Mucosa of descending colon (tissue), 3 donors: ENCODE measurements at regions not wholly inside any gene's neighbourhood (a gene's known extent, or its start where the extent isn't known, plus 50 kb on each side); places are given as distances from the start of the nearest gene placed in this dataset.

Source experiments
- ATAC-seq: fragments of 200-7000 bp; cut with Tn5 transposase; one replicate; pipeline ENCODE4 v1.9.1; 2020; ENCODE audit warnings: mild to moderate bottlenecking, moderate library complexity
- DNase-seq, 3 donors: peaks; one replicate each; pipeline ENCODE4 v3.0.0-alpha.2; 2020
- H3K36me3 ChIP-seq: fragments of 200-600 bp; one replicate; pipeline ENCODE4 v1.8.0; 2021; ENCODE audit warnings: low read depth, mild to moderate bottlenecking
- H3K4me1 ChIP-seq: fragments of 200-600 bp; one replicate; pipeline ENCODE4 v1.8.0; 2021; ENCODE audit warnings: low read depth, mild to moderate bottlenecking
- H3K4me3 ChIP-seq: fragments of 200-600 bp; one replicate; pipeline ENCODE4 v1.8.0; 2021; ENCODE audit warnings: mild to moderate bottlenecking
- H3K9me3 ChIP-seq: fragments of 200-600 bp; one replicate; pipeline ENCODE4 v1.8.0; 2021; ENCODE audit warnings: mild to moderate bottlenecking
- intact Hi-C, 2 donors: fragments of 100-400 bp; cut with DNase I in 1 of 2; cut with micrococcal nuclease in 1 of 2; formaldehyde crosslinking; loops; one replicate each; pipeline versions ENCODE4 v1.11.0 to v1.11.1; 2022; cut with DNase I, micrococcal nuclease
- TF ChIP-seq, protein P1 (sequence below): fragments of 200-600 bp; IDR thresholded peaks from one replicate; pipeline ENCODE4 v1.8.0; 2022; ENCODE audit warnings: antibody characterized with exemption, mild to moderate bottlenecking
- donor health status: DM: no; HTN: no; CAD: no; lungs with moderate emphysema.
- donor health status: DM: no; HTN: no; CAD: no.
- donor health status: DM: no; HTN: yes; CAD: no.

DNA sequence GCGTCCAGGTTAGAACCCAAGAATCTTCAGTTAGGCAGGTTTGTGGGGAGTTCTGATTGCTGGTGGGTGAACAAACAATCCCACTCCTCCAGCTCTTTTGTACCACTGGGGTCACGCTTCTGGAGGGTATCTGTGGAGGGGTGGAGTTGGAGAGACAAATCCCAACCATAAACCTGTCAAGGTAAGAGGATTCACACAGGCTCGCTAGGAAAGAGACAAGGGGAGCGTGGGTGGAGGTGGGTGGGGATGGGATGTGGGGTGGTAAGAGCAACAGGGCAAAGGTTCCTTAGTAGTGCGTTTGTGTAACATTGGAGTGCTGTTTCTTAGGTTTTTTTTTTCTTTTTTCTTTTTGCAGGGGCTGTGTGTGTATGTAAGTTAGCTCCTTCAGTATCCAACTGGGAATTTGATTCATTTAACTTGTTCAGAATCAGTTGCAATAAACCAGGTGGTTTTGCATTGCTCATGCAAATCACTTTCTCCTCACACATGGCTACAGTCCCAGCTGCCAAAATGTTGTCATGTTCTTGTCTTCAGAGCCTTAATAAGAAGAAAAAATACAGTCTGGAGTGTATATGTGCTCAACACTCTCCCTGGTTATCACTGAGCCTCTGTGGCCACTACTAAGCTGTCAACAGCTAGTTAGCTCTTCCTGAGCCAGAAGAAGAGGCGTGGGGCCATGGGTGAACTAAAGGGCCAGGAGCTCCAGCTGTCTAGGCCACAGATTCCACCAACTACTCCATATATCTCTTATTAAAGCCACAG is 164.0 kb upstream of the RAD23B start:
- Histone ChIP-seq H3K36me3 (no peaks in the 10 kb centered on the region), H3K4me3 (no peak overlapping the region), H3K4me1 (no peaks in the 10 kb centered on the region), H3K9me3 (no peaks in the 10 kb centered on the region)
- intact Hi-C loops = no loop called here
- TF ChIP-seq, protein P1, sequence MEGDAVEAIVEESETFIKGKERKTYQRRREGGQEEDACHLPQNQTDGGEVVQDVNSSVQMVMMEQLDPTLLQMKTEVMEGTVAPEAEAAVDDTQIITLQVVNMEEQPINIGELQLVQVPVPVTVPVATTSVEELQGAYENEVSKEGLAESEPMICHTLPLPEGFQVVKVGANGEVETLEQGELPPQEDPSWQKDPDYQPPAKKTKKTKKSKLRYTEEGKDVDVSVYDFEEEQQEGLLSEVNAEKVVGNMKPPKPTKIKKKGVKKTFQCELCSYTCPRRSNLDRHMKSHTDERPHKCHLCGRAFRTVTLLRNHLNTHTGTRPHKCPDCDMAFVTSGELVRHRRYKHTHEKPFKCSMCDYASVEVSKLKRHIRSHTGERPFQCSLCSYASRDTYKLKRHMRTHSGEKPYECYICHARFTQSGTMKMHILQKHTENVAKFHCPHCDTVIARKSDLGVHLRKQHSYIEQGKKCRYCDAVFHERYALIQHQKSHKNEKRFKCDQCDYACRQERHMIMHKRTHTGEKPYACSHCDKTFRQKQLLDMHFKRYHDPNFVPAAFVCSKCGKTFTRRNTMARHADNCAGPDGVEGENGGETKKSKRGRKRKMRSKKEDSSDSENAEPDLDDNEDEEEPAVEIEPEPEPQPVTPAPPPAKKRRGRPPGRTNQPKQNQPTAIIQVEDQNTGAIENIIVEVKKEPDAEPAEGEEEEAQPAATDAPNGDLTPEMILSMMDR = no peak
- no peak for DNase-seq
- peak; percentile 26 for ATAC-seq

DNA sequence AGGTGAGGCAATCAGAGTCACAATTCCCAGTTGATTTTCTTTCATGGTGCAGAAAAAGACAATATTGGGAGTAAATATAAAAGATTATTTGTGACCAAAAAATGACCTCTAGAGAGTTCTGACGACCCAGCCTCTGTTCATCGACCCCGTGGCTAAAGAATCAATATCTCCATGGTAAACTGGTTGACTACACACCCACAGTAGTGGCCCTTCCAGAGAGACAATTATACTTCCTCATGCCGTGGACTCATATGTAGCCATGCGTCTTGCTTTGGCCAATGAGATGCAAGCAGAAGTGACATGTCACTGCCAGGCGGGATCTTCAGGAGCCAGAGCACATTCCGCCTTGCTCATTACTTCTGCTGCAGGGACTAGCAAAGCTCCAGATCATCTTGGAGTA is 163.3 kb upstream of the RAD23B start:
- Histone ChIP-seq H3K4me3 (no peak overlapping the region), H3K9me3 (no peaks in the 10 kb centered on the region), H3K36me3 (no peaks in the 10 kb centered on the region), H3K4me1 (no peaks in the 10 kb centered on the region)
- DNase-seq (no peak), ATAC-seq (no peak)
- intact Hi-C loops = no loop called here
- TF ChIP-seq, protein P1 = no peak

DNA sequence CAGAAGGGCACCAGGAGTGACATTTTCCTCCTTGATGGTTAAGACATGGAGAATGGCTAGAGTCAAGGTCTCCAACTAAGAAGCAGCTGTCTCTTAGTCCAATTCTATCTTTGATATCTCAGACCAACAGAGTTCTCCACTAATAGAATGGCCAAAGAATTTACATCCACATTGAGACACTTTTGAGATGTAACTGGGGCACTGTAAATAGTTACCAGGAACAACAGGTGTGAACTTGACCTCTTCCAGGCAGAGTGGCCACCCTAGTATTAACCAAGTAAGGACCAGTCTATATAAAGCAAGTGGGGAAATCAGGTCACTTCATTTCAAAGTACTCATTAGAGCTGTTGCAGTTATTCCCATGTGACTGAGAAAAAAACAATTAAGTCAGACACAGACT is 159.7 kb upstream of the RAD23B start:
- DNase-seq (no peak), ATAC-seq (no peak)
- TF ChIP-seq, protein P1 = no peak
- no peaks in the 10 kb centered on the region for H3K9me3 ChIP-seq
- no peaks in the 10 kb centered on the region for H3K4me1 ChIP-seq
- no peak overlapping the region for H3K4me3 ChIP-seq
- no peaks in the 10 kb centered on the region for H3K36me3 ChIP-seq
- intact Hi-C loops = no loop called here

DNA sequence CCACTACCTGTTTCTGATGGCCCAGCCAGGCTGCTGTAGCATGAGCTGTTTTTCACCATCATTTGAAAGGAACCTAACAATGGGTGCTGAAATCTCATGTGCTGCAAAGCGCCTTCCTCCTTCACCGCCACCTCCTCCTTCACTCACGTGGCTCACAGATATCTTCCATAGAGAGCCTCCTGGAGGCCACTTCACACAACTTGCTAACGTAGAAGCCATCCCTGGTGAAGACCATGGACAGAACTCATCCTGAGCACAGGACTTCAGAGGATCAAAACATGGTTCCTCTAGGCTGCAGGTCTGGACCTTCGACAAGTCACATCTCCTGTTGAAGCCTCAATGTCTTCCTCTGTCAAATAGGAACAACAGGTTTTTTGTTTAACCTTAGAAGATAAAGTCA is 155.5 kb upstream of the RAD23B start:
- no peak for DNase-seq
- TF ChIP-seq, protein P1 = no peak
- H3K9me3 ChIP-seq = no peaks in the 10 kb centered on the region
- H3K36me3 ChIP-seq = no peaks in the 10 kb centered on the region
- no peak for ATAC-seq
- intact Hi-C loops = no loop called here
- no peaks in the 10 kb centered on the region for H3K4me1 ChIP-seq
- H3K4me3 ChIP-seq = no peak overlapping the region

DNA sequence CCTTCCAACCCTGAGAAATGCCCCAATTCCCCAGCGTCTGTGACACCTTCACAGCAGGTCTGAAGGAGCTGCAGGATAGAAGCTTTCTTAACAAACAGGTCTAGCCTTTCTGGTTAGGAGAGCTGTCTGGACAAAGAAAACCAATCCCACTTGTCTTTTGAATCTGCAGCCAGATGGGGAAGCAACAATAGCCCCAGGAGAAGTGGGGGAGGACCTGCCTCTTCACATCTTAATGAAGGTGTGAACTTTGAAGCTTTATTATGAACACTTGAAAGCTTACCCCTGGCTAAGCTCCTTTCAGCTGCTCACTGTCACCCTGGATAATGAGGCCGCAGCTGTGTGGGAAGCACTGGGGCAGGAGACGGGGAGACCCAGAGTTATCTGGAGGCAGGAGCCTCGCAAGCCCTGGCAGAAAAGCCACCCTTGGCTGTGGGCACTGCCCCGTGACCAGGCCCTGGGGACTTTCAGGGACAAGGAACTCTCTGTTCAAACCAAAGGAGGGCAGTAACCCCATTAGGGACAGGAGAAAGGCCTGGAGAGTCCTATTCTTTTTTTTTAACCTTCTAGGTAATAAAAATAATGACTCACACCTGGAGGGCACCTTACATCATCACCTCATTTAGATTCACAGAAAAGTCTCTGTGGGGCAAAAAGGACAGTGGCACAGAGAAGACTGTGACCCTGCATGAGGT is 151.8 kb upstream of the RAD23B start:
- Histone ChIP-seq H3K36me3 (no peaks in the 10 kb centered on the region), H3K4me3 (no peak overlapping the region), H3K9me3 (no peaks in the 10 kb centered on the region), H3K4me1 (no peaks in the 10 kb centered on the region)
- intact Hi-C loops = no loop called here
- DNase-seq (peak in 1 of 3 donors; percentile 42), ATAC-seq (peak; percentile 47)
- TF ChIP-seq, protein P1 = no peak
